T47D (cell line): ENCODE measurements at regions not wholly inside any gene's neighbourhood (a gene's known extent, or its start where the extent isn't known, plus 50 kb on each side); places are given as distances from the start of the nearest gene placed in this dataset.

Experiments used
- DNase-seq, 2 experiments: peaks; one replicate each; pipeline versions ENCODE4 v3.0.0 to v3.0.0-alpha.2; 2011 to 2012; ENCODE audit warnings: low read depth in 1 of 2, low spot score in 1 of 2
- JUND ChIP-seq: IDR thresholded peaks from 2 replicates; pipeline ENCODE4 v1.6.1; 2012; ENCODE audit warnings: low read depth
- in situ Hi-C: cut with HindIII; loops from 2 replicates; pipeline ENCODE4 v1.10.0; 2016; ENCODE audit warnings: low sequenced_read_pairs, low pct_unique_long_range_greater_than_20kb

DNA sequence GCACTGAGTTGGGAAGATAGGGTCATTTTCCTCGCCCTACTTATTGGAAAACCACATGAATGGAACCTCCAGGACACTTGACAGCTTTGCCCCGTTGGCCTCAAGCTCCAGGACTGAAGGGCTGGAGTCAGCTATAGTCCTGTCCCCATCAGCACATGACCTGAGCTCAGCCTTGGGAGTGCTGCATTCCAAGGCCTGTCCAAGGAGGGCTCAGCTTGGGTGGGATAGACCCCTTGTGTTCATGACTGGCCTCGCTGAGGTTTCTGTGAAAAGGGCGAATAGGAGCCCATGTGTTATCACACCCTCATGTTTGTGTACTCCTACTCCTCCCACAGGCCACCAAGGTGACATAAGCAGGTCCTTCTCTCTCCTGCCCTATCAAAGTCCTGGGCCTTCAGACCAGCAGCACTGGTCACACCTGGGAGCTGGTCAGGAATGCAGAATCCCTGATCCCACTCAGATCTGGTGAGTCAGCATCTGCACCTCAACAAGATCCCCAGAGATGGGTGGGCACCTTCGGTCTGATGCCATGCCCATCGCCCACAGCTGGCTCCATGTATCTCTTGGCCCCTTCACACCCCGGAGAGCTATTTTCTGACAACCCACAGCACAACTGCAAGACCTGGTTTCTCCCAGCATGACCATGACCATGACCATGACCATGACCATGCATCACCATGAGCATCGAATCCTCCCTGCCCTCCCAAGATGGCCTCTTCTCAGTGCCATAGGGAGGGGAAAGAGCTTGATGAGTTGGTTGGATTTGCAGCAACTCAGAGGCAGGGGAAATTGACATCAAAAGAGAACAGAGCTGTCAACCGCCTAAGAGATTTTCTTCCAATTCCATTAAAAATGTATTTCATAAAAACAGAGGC, 83.0 kb upstream of the RAB6C start:
- in situ Hi-C loops: no loop called here
- no peak for DNase-seq
- TF ChIP-seq JUND: no peak

GRCh38 chr2:129901754-129902415, 77.6 kb upstream of the RAB6C start:
- no peak for DNase-seq
- no peak for TF ChIP-seq JUND
- in situ Hi-C loops: no loop called here

DNA sequence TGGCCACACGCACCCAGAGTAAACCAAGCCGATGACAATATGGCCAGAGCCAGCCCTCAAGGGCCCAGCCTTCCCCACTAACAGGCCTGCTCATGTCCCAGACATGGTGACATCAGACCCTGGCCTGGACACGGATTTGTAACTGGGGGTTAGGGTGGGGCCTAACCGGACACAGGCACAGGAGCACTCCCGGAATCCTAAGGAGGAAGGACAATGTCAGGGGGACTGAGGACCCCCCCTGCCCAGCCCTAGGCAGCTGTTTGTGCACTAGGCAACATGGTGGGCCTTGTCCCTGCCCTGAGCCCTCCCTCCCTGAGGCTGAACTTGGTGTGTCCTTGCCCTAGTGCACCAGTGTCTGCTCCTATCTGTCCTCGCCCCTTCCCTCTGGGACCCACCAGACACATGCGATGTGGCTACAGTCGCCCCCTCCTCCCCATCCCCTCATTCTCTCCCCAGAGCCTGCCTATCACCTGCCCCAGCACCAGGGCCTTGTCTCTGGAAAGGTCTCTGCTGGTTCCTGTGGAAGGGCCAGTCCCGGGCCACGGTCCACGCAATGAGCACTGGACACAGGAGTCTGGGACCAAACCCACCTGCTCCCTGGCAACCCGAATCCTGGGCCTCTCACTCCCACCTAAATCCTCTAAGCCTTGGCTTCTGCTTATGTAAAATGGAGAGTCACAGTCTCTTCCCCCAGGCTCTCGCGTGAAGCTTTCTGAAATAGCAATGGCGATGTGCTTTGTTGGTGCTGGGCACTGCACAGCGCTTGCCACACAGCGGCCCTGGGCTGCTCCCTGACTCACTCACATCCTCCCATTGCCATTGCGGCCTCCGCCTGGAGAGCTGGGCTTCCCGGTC, 76.5 kb upstream of the RAB6C start:
- no peak for DNase-seq
- in situ Hi-C loops: no loop called here
- no peak for TF ChIP-seq JUND

DNA sequence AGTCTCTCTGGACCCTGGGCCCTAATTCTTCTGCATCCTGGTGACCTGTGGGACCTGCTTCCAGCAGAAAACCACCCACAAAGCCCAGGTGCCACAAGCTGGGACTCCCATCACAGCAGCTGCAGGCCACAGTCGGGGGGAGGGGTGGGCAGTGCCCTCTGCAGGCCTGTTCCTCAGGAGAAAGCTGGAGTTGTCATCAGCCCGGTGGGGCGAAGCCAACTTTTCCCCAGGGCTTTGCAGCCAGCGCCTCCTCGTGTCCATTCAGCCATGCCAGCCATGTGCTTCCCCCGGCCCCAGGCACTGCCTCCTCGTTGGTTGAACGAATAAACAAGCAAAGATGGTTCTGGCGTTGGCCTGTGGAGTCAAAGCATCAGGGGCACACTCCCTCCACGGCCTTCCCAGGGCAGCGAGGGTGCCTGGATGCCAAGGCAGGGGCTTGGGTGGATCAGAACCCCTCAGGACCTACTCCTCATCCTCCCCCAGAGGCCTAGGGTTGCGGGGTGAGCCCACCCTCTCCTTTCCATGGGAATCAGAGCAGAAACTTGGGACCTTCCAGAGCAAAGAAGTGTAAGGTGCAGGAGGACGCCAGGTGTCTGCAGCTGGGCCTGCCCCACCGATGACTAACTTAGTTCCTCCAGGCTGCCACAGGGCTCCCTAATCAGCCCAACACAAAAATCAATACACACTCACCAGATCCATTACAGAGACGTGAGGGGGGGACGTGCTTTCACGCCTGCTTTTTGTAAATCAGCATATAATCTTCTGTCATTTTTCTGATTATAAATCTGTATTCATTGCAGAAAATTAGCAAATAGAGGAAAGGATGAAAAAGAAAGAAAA, 75.7 kb upstream of the RAB6C start:
- no peak for DNase-seq
- no peak for TF ChIP-seq JUND
- in situ Hi-C loops: no loop called here

DNA sequence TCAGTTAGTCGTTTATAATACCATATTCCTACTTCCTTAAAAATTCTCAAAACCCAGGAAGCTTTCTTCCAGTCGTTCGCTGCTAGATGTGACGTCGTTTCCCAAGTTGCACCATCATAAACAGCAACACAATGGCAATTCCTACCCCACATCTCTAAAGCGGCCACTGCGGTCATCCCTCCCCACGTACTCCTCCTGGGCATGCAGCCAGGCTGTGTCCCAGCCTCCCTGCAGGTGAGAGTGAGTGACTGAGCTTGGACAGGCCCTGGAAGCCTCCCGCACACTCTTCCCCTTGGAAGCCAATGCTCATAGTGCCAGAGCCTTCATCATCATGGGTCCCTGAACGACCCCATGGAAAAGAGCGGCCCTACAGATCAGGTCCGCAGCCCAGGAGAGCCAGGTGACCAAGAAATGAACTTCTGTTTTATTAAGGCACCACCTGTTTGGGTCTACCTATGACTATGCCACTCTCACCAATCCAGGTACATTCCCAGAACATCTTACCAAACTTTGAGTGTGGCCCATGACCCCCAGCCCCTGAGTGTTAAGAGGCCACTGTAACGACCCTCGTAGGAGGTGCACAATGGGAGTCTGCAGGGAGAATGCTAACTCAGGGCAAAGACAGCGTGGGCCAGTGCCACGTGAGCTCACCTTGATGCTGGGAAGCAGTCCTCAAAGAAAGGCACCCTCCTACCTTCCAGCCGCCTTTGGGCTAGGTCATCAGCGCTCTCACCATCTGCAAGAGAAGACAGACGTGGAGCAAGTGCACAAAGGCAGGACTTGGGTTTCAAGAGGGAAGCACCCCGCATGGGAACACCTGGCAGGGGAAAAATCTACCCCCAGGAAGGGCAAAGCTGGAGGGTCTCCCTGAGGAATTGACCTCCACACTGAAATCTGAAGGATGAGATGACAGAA, 74.7 kb upstream of the RAB6C start:
- in situ Hi-C loops: no loop called here
- no peak for TF ChIP-seq JUND
- no peak for DNase-seq

DNA sequence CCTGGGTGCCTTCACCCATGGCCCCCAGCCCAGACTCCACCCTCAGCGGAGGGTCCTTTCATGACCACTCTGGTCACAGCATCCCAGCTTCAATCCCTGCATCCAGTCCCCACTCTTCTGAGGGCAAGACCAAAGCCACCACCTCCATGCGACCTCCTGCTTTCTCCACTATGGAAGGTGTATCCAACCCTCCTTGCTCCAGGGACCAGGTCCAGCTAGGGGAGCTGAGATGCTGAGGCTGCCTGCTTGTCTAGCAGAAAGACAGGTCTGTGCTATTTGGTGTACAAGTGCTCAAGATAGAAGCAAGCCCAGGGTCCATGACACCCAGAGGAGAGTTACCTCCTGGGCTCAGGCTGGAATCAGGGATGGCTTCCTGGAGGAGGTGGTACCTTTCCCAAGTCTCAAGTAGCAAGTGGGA, 73.8 kb upstream of the RAB6C start:
- no peak for DNase-seq
- in situ Hi-C loops: no loop called here

DNA sequence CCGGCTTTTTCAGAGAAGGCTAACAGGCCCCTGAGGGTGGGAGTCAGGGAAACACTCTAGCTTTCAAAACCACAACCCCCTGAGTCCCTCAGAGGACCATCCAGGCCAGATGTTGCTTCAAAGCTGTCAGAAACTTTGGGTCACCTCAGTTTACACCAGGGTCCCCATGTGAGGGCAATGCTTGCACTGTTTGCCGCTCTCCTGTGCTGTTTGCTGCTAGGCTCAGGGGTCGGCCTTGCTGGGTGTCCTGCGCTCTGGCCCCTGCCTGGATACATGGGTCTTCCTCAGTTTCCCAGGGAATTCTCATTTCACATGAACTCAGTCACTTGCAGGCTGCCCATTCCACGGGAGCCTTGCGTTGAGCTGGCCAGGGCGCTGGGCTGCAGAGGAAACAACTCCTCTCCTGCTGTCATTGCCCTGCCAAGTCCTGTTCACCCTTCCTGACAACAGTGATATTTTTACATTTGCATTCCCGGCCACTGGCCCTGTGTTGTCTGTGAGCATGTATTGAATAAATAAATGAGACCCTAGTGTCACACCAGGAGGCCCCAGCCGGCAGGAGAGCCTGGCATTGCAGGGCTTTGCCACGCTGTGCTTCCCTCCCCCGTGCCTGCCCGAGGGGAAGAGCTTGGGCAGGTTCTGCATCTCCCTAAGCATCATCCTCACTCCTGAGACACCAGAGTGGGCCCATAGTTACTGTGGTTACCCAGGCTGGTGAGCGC, 73.2 kb upstream of the RAB6C start:
- TF ChIP-seq JUND: no peak
- DNase-seq: no peak
- in situ Hi-C loops: no loop called here

More for the DNA sequence above, 73.8 kb upstream of the RAB6C start:
- TF ChIP-seq JUND: no peak

- no peak for DNase-seq
- no peak for TF ChIP-seq JUND
- in situ Hi-C loops: no loop called here
Observed at GRCh38 chr2:129906861-129907235, 72.6 kb upstream of the RAB6C start.

DNA sequence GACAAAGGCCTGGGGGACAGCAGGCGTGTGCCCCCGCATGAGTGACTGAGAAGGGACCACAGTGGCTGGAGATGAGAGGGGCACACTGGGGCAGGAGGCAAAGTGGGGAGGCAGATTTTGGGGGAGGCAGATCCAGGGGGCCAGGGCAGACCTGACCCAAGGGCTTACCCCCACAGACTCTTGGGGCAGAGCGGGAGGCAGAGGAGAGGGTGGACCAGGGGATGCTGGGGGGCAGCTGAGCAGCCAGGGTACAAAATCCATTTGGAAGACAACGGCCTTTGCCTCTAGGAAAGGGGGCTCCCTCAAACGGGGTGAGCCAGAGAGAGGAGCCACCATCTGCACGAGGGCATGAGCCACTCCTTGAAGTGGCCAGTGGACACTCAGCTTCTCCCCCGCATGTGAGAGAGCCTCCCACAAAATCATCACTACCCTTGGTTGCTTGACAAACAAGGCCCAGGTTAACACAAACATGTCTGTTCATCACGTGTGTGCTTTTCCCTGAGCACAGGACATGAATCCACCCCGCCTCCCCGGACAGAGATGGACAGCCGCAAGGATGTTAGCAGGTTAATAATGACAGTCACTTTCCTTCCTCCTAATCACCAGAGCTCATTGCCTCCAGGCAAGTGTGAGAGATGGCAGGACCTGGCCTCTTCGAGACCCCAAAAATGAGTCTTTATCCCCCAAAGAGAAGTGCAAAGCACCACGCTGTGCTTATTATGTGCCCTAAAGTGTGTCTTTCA, 72.0 kb upstream of the RAB6C start:
- in situ Hi-C loops: no loop called here
- no peak for DNase-seq
- no peak for TF ChIP-seq JUND

DNA sequence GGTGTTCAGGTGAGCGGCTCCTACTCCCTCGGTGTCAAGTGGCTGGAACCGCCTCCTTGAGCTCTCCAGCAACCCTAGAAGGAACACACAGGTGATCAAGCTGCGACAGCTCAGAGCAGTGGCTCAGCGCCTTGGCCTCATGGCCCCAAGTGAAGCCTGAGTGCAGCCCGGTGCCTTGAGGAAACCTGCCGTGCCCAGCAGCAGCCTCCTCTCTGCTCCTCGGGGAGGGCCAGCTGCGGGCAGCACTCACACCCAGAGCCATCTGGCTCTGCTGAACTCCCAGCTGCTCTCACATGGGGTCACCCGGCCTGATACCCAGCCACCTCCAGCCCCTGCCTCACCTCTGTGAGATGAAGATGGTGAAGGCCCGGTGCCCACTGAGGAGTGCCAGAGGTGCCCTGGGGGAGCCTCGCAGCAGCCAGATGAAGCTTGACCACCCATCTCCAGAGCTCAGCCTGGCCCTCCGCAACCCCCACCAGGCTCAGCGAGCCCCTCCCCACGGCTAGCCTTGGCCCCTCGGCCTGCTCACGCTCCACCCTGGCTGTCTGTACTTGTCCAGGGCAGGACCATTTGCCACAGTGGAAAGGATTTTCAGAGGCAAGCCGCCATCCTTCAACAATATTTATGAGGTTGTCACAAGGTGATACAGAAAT, 70.6 kb upstream of the RAB6C start:
- TF ChIP-seq JUND: no peak
- in situ Hi-C loops: no loop called here
- no peak for DNase-seq
